Spinal cord (tissue), 9 donors: ENCODE measurements at regions not wholly inside any gene's neighbourhood (a gene's known extent, or its start where the extent isn't known, plus 50 kb on each side); places are given as distances from the start of the nearest gene placed in this dataset.
A peak's percentile ranks its signal among the peaks of the same experiment; 100 is the strongest.

Experiments used
- DNase-seq, 6 donors: peaks; one replicate each; pipeline versions ENCODE4 v3.0.0 to v3.0.0-alpha.2; 2013 to 2015; ENCODE audit warnings: low spot score in 6 of 6, low read depth in 4 of 6
- H3K27ac ChIP-seq: one replicate; pipeline ENCODE4 v1.5.1; 2013; ENCODE audit warnings: low read depth, low read length, control low read depth
- H3K27me3 ChIP-seq: one replicate; pipeline ENCODE4 v1.6.1; 2013; ENCODE audit warnings: low read length; ENCODE audit not compliant: control insufficient read depth, insufficient read depth
- H3K36me3 ChIP-seq: one replicate; pipeline ENCODE4 v1.6.1; 2013; ENCODE audit warnings: low read length; ENCODE audit not compliant: control insufficient read depth, insufficient read depth
- H3K4me1 ChIP-seq: one replicate; pipeline ENCODE4 v1.6.1; 2013; ENCODE audit warnings: low read length; ENCODE audit not compliant: control insufficient read depth, insufficient read depth
- H3K4me3 ChIP-seq: one replicate; pipeline ENCODE4 v1.5.1; 2013; ENCODE audit warnings: low read depth, low read length, control low read depth
- H3K9me3 ChIP-seq: one replicate; pipeline ENCODE4 v1.6.1; 2013; ENCODE audit warnings: low read length; ENCODE audit not compliant: control insufficient read depth, insufficient read depth
- WGBS: methylation state at CpG from one replicate; pipeline ENCODE4 v1.1.5; 2013; ENCODE audit warnings: missing lambda C conversion rate; ENCODE audit not compliant: insufficient coverage; 5-methylcytosine and 5-hydroxymethylcytosine counted together
- donor health status: healthy.

- Histone ChIP-seq H3K4me1 (no peaks in the 10 kb centered on the region), H3K27ac (no peak overlapping the region), H3K4me3 (no peak overlapping the region), H3K36me3 (no peaks in the 10 kb centered on the region), H3K27me3 (no peaks in the 10 kb centered on the region), H3K9me3 (no peaks in the 10 kb centered on the region)
- peak in 2 of 6 donors; percentile 54 to 64 for DNase-seq
- no CpG with 5 or more reads among the region's 3 CpGs for WGBS
Observed at GRCh38 chr3:79884354-79884753, 116.6 kb upstream of the ROBO1 start.

- H3K9me3 ChIP-seq, result peaks cover 3% of the 10 kb centered on the region
- H3K27ac ChIP-seq, result no peak overlapping the region
- no CpG with 5 or more reads among the region's 1 CpG for WGBS
- DNase-seq, result peak in 1 of 6 donors; percentile 62
- H3K4me1 ChIP-seq, result no peaks in the 10 kb centered on the region
- H3K36me3 ChIP-seq, result no peaks in the 10 kb centered on the region
- H3K27me3 ChIP-seq, result no peaks in the 10 kb centered on the region
- H3K4me3 ChIP-seq, result no peak overlapping the region
Observed at GRCh38 chr3:79881431-79881830, 113.6 kb upstream of the ROBO1 start.

- no peak for DNase-seq
- Histone ChIP-seq H3K27ac (no peak overlapping the region), H3K9me3 (peaks cover 3% of the 10 kb centered on the region), H3K27me3 (no peaks in the 10 kb centered on the region), H3K36me3 (no peaks in the 10 kb centered on the region), H3K4me1 (no peaks in the 10 kb centered on the region), H3K4me3 (no peak overlapping the region)
- WGBS, result no CpG with 5 or more reads among the region's 4 CpGs
Observed at GRCh38 chr3:79878708-79879107, 110.9 kb upstream of the ROBO1 start.

- DNase-seq, result no peak
- Histone ChIP-seq H3K4me3 (no peak overlapping the region), H3K27ac (no peak overlapping the region), H3K9me3 (peaks cover 3% of the 10 kb centered on the region), H3K4me1 (no peaks in the 10 kb centered on the region), H3K27me3 (no peaks in the 10 kb centered on the region), H3K36me3 (no peaks in the 10 kb centered on the region)
- WGBS, result 100% methylated on average over 2 of the region's 4 CpGs
Observed at GRCh38 chr3:79874646-79875045, 106.8 kb upstream of the ROBO1 start.

GRCh38 chr3:79872483-79872882 is 104.7 kb upstream of the ROBO1 start:
- WGBS, result no CpG with 5 or more reads among the region's 1 CpG
- Histone ChIP-seq H3K27ac (no peak overlapping the region), H3K4me1 (no peaks in the 10 kb centered on the region), H3K9me3 (no peaks in the 10 kb centered on the region), H3K36me3 (no peaks in the 10 kb centered on the region), H3K4me3 (no peak overlapping the region), H3K27me3 (no peaks in the 10 kb centered on the region)
- DNase-seq, result peak in 1 of 6 donors; percentile 60

GRCh38 chr3:79871656-79872055 is 103.9 kb upstream of the ROBO1 start:
- no peaks in the 10 kb centered on the region for H3K4me1 ChIP-seq
- H3K4me3 ChIP-seq, result no peak overlapping the region
- no CpG with 5 or more reads among the region's 1 CpG for WGBS
- DNase-seq, result no peak
- no peaks in the 10 kb centered on the region for H3K9me3 ChIP-seq
- H3K36me3 ChIP-seq, result no peaks in the 10 kb centered on the region
- no peak overlapping the region for H3K27ac ChIP-seq
- H3K27me3 ChIP-seq, result no peaks in the 10 kb centered on the region

- Histone ChIP-seq H3K27me3 (no peaks in the 10 kb centered on the region), H3K4me3 (no peak overlapping the region), H3K36me3 (no peaks in the 10 kb centered on the region), H3K4me1 (no peaks in the 10 kb centered on the region), H3K9me3 (no peaks in the 10 kb centered on the region), H3K27ac (no peak overlapping the region)
- DNase-seq, result no peak
Observed at GRCh38 chr3:79870313-79870620, 102.5 kb upstream of the ROBO1 start.

- DNase-seq, result peak in 1 of 6 donors; percentile 45
- Histone ChIP-seq H3K27me3 (no peaks in the 10 kb centered on the region), H3K4me1 (no peaks in the 10 kb centered on the region), H3K36me3 (no peaks in the 10 kb centered on the region), H3K4me3 (no peak overlapping the region), H3K27ac (no peak overlapping the region), H3K9me3 (no peaks in the 10 kb centered on the region)
- no CpG with 5 or more reads among the region's 4 CpGs for WGBS
Observed at GRCh38 chr3:79869461-79870312, 101.9 kb upstream of the ROBO1 start.

GRCh38 chr3:79866162-79866561 is 98.4 kb upstream of the ROBO1 start:
- H3K27ac ChIP-seq, result no peak overlapping the region
- no peaks in the 10 kb centered on the region for H3K27me3 ChIP-seq
- WGBS, result no CpG with 5 or more reads among the region's 2 CpGs
- H3K36me3 ChIP-seq, result no peaks in the 10 kb centered on the region
- DNase-seq, result no peak
- H3K4me1 ChIP-seq, result no peaks in the 10 kb centered on the region
- no peaks in the 10 kb centered on the region for H3K9me3 ChIP-seq
- H3K4me3 ChIP-seq, result no peak overlapping the region

- H3K4me3 ChIP-seq, result no peak overlapping the region
- DNase-seq, result no peak
- H3K9me3 ChIP-seq, result no peaks in the 10 kb centered on the region
- H3K36me3 ChIP-seq, result no peaks in the 10 kb centered on the region
- no peaks in the 10 kb centered on the region for H3K4me1 ChIP-seq
- no peaks in the 10 kb centered on the region for H3K27me3 ChIP-seq
- H3K27ac ChIP-seq, result no peak overlapping the region
Observed at GRCh38 chr3:79864077-79864476, 96.3 kb upstream of the ROBO1 start.
